ENCODE measurements at regions not wholly inside any gene's neighbourhood (a gene's known extent, or its start where the extent isn't known, plus 50 kb on each side); places are given as distances from the start of the nearest gene placed in this dataset.

- Histone ChIP-seq H4K8ac (ENCODE audit: low read depth in 2 of 2, low read length in 2 of 2) (no peak overlapping the region), H3K36me3 (ENCODE audit: control insufficient read depth, insufficient read depth, low read length) (no peaks in the 10 kb centered on the region), H3K18ac (ENCODE audit: low read depth, low read length) (no peak overlapping the region), H2BK5ac (ENCODE audit: low read depth, low read length, poor library complexity, severe bottlenecking) (no peak overlapping the region), H3K14ac (replicated peaks; ENCODE audit: low read depth, low read length) (no peak overlapping the region), H3K4ac (ENCODE audit: low read depth, low read length) (no peak overlapping the region), H3K56ac (ENCODE audit: extremely low read depth, insufficient read depth, low read length) (no peak overlapping the region), H3K27me3 (ENCODE audit: control insufficient read depth, insufficient read depth, low read length) (no peaks in the 10 kb centered on the region), H3K4me3 (ENCODE audit: insufficient read depth, low read depth, low read length) (no peak overlapping the region), H3K9ac (ENCODE audit: low read depth, low read length) (no peak overlapping the region), H3K27ac (ENCODE audit: insufficient read depth, low read length) (no peak overlapping the region), H3K9me1 (ENCODE audit: insufficient read depth, low read length) (no peaks in the 10 kb centered on the region), H3K4me2 (ENCODE audit: low read depth, low read length) (no peak overlapping the region), H2AFZ (replicated peaks; ENCODE audit: low read length, poor library complexity) (no peak overlapping the region), H3K9me3 (ENCODE audit: control insufficient read depth, insufficient read depth, low read length) (no peaks in the 10 kb centered on the region), H4K20me1 (ENCODE audit: insufficient read depth, low read length) (no peaks in the 10 kb centered on the region), H4K5ac (ENCODE audit: low read depth, low read length) (no peak overlapping the region), H4K91ac (ENCODE audit: insufficient read depth, low read depth, low read length) (no peak overlapping the region), H2AK9ac (replicated peaks; ENCODE audit: low read depth, low read length, poor library complexity) (no peak overlapping the region), H2BK20ac (ENCODE audit: low read depth, low read length) (no peak overlapping the region), H3K4me1 (ENCODE audit: control insufficient read depth, insufficient read depth, low read length) (no peaks in the 10 kb centered on the region), H3K23ac (ENCODE audit: low read depth, low read length) (no peak overlapping the region), H2BK120ac (ENCODE audit: low read depth, low read length) (no peak overlapping the region), H2AK5ac (ENCODE audit: low read depth, low read length) (no peak overlapping the region), H3K79me1 (ENCODE audit: low read depth in 1 of 2, low read length in 2 of 2) (no peaks in the 10 kb centered on the region), H2BK15ac (ENCODE audit: low read depth, low read length) (no peak overlapping the region)
- no CpG with 5 or more reads among the region's 5 CpGs for WGBS, 2 experiments (ENCODE audit: extremely low coverage in 2 of 2, insufficient read length in 1 of 2)
- no peak for DNase-seq
- TF ChIP-seq RAD21 (IDR thresholded peaks at IDR 0.05; ENCODE audit: low read length) (no peak), BHLHE40 (IDR thresholded peaks at IDR 0.05; ENCODE audit: low read depth, low read length) (no peak), MAZ (IDR thresholded peaks at IDR 0.05; ENCODE audit: borderline replicate concordance, low read depth, low read length) (no peak), FOS (IDR thresholded peaks at IDR 0.05; ENCODE audit: low read depth, low read length) (no peak), POLR2A (IDR thresholded peaks at IDR 0.05; ENCODE audit: low read depth, low read length) (no peak), MXI1 (IDR thresholded peaks at IDR 0.05; ENCODE audit: borderline replicate concordance, low read depth, low read length) (no peak)
- dilution Hi-C loops (cut with HindIII; ENCODE audit: low sequenced_read_pairs, unreplicated experiment) (no loop called here), in situ Hi-C loops (cut with MboI; ENCODE audit: low sequenced_read_pairs) (no loop called here), intact Hi-C loops (cut with micrococcal nuclease) (no loop called here)
- ChIA-PET POLR2A (ENCODE audit: unreplicated experiment) (no interaction called here), CTCF (no interaction called here)
- ATAC-seq (ENCODE audit: low read depth), result no peak
- BruUV-seq (replicated peaks), result no TSS peak
Measured at GRCh38 chr13:87783366-87783765, 112.2 kb downstream of the SLITRK5 start.

Measured in IMR-90 (cell line).